ENCODE measurements at regions not wholly inside any gene's neighbourhood (a gene's known extent, or its start where the extent isn't known, plus 50 kb on each side); places are given as distances from the start of the nearest gene placed in this dataset.

DNA sequence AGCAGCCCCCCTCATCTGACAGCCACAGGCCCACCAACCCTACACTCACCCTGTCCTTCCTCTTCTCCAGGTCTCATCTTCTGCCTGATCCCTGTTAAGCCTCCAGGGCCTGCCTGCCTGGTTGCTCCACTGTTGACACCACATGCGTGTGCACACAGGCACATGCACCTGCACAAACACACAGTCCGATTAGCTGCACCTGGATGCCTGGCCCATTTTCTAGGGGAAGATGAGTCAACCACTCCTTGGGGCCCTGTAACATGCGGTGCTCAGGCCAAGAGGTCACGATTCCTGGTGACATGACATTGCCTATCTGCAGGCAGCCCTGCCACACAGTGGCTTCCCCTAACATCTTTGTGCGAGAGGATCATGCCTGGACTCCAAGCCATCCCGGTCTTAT is 498.4 kb downstream of the BCOR start:
- no peak for DNase-seq (ENCODE audit: low read depth)
- no peak overlapping the region for H3K4me3 ChIP-seq (ENCODE audit: low read length)
- TF ChIP-seq, protein P1, sequence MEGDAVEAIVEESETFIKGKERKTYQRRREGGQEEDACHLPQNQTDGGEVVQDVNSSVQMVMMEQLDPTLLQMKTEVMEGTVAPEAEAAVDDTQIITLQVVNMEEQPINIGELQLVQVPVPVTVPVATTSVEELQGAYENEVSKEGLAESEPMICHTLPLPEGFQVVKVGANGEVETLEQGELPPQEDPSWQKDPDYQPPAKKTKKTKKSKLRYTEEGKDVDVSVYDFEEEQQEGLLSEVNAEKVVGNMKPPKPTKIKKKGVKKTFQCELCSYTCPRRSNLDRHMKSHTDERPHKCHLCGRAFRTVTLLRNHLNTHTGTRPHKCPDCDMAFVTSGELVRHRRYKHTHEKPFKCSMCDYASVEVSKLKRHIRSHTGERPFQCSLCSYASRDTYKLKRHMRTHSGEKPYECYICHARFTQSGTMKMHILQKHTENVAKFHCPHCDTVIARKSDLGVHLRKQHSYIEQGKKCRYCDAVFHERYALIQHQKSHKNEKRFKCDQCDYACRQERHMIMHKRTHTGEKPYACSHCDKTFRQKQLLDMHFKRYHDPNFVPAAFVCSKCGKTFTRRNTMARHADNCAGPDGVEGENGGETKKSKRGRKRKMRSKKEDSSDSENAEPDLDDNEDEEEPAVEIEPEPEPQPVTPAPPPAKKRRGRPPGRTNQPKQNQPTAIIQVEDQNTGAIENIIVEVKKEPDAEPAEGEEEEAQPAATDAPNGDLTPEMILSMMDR (conservative IDR thresholded peaks at IDR 0.05; ENCODE audit: low read depth, low read length), result no peak

- TF ChIP-seq, protein P1 (conservative IDR thresholded peaks at IDR 0.05; ENCODE audit: low read depth, low read length), result no peak
- DNase-seq (ENCODE audit: low read depth), result no peak
- H3K4me3 ChIP-seq (ENCODE audit: low read length), result no peak overlapping the region
Measured at GRCh38 chrX:39600222-39600621, 497.5 kb downstream of the BCOR start.

DNA sequence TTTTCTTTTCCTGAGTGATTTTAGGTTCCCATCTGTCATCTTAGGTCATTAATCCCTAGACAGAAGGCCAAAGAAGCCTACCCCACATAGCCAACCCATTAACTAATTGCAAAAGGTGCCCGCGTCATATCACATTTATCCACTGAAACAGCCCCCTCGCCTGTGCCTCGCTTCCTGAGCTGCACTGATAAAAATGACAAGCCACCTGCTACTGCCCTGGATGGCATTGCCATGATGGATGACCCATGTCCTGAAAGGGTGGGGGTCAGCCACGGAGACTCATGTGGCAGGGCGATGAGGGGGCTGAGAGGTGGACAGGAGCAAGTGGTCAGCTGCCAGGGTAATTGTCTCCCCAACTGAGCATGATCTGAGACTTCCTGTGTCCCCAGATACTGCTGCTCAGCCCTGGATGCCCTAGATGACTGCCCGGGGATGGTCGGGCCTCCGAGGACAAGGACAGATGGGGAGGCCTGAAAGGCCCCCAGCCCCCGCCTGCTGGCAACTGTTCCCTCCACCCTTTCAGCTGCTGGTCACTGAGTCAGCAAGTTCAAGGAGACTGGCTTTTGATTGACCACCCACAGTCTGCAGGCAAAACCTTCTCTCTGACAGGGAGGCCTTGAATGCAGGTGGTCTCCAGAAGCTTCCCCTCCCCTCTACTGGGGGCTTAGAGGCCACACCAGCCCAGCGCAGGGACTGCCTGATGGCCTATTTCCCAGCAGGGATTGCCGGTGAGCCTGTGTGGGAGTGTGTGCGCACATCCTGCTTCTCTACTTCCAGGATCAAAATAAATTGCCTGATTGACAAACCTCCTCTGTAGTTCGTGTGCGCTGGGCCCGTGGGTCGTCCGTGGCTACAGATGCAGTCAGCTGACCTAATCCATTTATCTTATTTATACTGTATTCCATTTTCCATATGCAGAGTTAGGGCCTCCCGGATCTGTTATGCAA is 496.3 kb downstream of the BCOR start:
- H3K4me3 ChIP-seq (ENCODE audit: low read length), result no peak overlapping the region
- no peak for DNase-seq (ENCODE audit: low read depth)
- TF ChIP-seq, protein P1 (conservative IDR thresholded peaks at IDR 0.05; ENCODE audit: low read depth, low read length), result no peak

DNA sequence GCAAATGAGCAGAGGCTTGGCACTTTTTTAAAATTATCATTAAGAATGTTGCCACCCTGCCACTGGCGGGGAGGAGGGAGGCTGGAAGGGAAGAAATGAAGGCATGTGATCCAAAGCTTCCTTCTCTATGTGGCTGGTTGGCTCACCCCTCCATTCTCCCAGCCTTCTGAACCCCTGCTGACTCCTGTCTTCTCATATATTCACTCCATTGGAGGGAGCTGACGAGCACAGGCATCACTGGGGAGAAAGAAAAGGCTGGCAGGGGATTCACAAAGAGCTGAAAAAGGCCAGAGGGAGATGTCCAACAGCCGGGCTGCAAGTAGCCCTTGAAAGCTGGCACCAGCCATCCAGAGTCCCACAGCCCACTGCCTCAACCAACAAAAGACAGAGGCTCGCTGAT is 495.6 kb downstream of the BCOR start:
- TF ChIP-seq, protein P1 (conservative IDR thresholded peaks at IDR 0.05; ENCODE audit: low read depth, low read length), result no peak
- DNase-seq (ENCODE audit: low read depth), result no peak
- H3K4me3 ChIP-seq (ENCODE audit: low read length), result no peak overlapping the region

DNA sequence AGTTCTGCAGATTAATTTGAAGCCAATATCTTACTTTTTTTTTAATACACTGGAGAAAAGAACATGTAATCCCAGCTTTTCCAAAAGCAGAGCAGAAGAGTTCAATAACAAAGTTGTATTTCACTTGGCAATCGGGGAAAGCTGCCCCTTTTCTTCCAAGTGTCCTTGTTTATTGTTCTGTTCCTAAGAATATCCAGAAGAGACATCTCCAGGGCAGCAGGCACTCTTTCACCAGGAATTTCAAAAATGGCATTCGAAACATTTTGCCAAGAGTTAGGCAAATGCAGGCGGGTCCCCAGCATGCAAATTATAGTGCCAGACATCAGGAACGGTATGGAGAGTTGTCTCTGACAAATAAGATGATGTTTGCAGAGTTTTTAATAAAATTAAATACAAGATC is 494.5 kb downstream of the BCOR start:
- TF ChIP-seq, protein P1 (conservative IDR thresholded peaks at IDR 0.05; ENCODE audit: low read depth, low read length), result no peak

DNA sequence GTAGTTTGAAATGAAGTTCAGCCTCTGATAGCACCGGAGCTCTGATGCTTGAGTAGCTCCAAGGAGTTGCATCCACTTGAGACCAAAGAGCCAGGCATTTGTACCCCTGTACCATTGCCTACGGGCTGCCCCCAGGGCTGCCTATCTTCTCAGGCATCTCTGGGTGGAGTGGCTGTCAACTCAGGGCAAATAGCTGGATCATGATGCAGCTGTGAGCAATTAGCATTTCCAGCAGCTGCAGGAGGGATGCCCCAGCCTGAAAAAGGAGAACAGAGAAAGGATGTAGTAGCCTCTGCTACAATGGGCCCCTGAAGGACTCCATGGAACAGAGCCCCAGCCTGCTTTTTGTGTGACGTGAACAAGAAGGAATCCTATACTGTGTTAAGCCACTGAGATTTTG is 492.6 kb downstream of the BCOR start:
- H3K4me3 ChIP-seq (ENCODE audit: low read length), result no peak overlapping the region
- TF ChIP-seq, protein P1 (conservative IDR thresholded peaks at IDR 0.05; ENCODE audit: low read depth, low read length), result no peak
- DNase-seq (ENCODE audit: low read depth), result no peak

More for the DNA sequence above, 494.5 kb downstream of the BCOR start:
- no peak for DNase-seq (ENCODE audit: low read depth)
- no peak overlapping the region for H3K4me3 ChIP-seq (ENCODE audit: low read length)

GRCh38 chrX:39605866-39606265 is 491.9 kb downstream of the BCOR start:
- DNase-seq (ENCODE audit: low read depth), result no peak
- TF ChIP-seq, protein P1 (conservative IDR thresholded peaks at IDR 0.05; ENCODE audit: low read depth, low read length), result no peak
- H3K4me3 ChIP-seq (ENCODE audit: low read length), result no peak overlapping the region
